ENCODE measurements at regions not wholly inside any gene's neighbourhood (a gene's known extent, or its start where the extent isn't known, plus 50 kb on each side); places are given as distances from the start of the nearest gene placed in this dataset.

GRCh38 chr11:29026286-29026685 lies 918.1 kb downstream of the METTL15 start:
- Mint-ChIP-seq H3K27ac (ENCODE audit: unreplicated experiment) (no peak overlapping the region), H3K4me3 (ENCODE audit: unreplicated experiment) (no peak overlapping the region), H3K36me3 (ENCODE audit: insufficient read depth, unreplicated experiment) (no peaks in the 10 kb centered on the region), H3K9me3 (ENCODE audit: unreplicated experiment) (peaks cover 19% of the 10 kb centered on the region), H3K4me1 (ENCODE audit: low read depth, unreplicated experiment) (no peaks in the 10 kb centered on the region), H3K27me3 (ENCODE audit: insufficient read depth, unreplicated experiment) (no peaks in the 10 kb centered on the region)
- Histone ChIP-seq H3K27me3 (replicated peaks; ENCODE audit: control insufficient read depth, insufficient read depth, low read length) (no peaks in the 10 kb centered on the region), H3K9me3 (peaks cover 17% of the 10 kb centered on the region), H3K36me3 (ENCODE audit: control insufficient read depth, insufficient read depth, low read length) (no peaks in the 10 kb centered on the region), H3K4me3 (ENCODE audit: low read depth, low read length) (no peak overlapping the region), H3K4me1 (no peaks in the 10 kb centered on the region)
- CTCF ChIA-PET, result no interaction called here
- POLR2A ChIA-PET, result no interaction called here
- no peak for DNase-seq
- intact Hi-C loops (cut with micrococcal nuclease; ENCODE audit: unreplicated experiment), result loop anchor here (10.0 kb wide), 1 partner anchor 309 kb away; no protein-coding TSS in a partner anchor
- no peak for TF ChIP-seq CTCF (IDR thresholded peaks at IDR 0.05; ENCODE audit: insufficient read depth in 1 of 2, low read depth in 1 of 2, low read length in 1 of 2, severe bottlenecking in 1 of 2, unreplicated experiment in 1 of 2)
- BruUV-seq (replicated peaks), result no TSS peak

GRCh38 chr11:29025001-29025400 lies 916.8 kb downstream of the METTL15 start:
- H3K36me3 ChIP-seq (ENCODE audit: control insufficient read depth, insufficient read depth, low read length), result no peaks in the 10 kb centered on the region
- H3K4me1 ChIP-seq, result no peaks in the 10 kb centered on the region
- Mint-ChIP-seq H3K27me3 (ENCODE audit: insufficient read depth, unreplicated experiment) (no peaks in the 10 kb centered on the region), H3K4me1 (ENCODE audit: low read depth, unreplicated experiment) (no peaks in the 10 kb centered on the region), H3K9me3 (ENCODE audit: unreplicated experiment) (peaks cover 19% of the 10 kb centered on the region), H3K4me3 (ENCODE audit: unreplicated experiment) (no peak overlapping the region), H3K27ac (ENCODE audit: unreplicated experiment) (no peak overlapping the region), H3K36me3 (ENCODE audit: insufficient read depth, unreplicated experiment) (no peaks in the 10 kb centered on the region)
- intact Hi-C loops (cut with micrococcal nuclease; ENCODE audit: unreplicated experiment), result loop anchor here (10.0 kb wide), 1 partner anchor 310 kb away; no protein-coding TSS in a partner anchor
- ChIA-PET POLR2A (no interaction called here), CTCF (no interaction called here)
- BruUV-seq (replicated peaks), result no TSS peak
- peaks cover 14% of the 10 kb centered on the region for H3K9me3 ChIP-seq
- TF ChIP-seq CTCF (IDR thresholded peaks at IDR 0.05; ENCODE audit: insufficient read depth in 1 of 2, low read depth in 1 of 2, low read length in 1 of 2, severe bottlenecking in 1 of 2, unreplicated experiment in 1 of 2), result no peak
- no peak for DNase-seq
- no peaks in the 10 kb centered on the region for H3K27me3 ChIP-seq (replicated peaks; ENCODE audit: control insufficient read depth, insufficient read depth, low read length)
- H3K4me3 ChIP-seq (ENCODE audit: low read depth, low read length), result no peak overlapping the region

- ChIA-PET POLR2A (no interaction called here), CTCF (no interaction called here)
- no peaks in the 10 kb centered on the region for H3K36me3 Mint-ChIP-seq (ENCODE audit: insufficient read depth, unreplicated experiment)
- peaks cover 17% of the 10 kb centered on the region for H3K9me3 Mint-ChIP-seq (ENCODE audit: unreplicated experiment)
- no peak for TF ChIP-seq CTCF (IDR thresholded peaks at IDR 0.05; ENCODE audit: insufficient read depth in 1 of 2, low read depth in 1 of 2, low read length in 1 of 2, severe bottlenecking in 1 of 2, unreplicated experiment in 1 of 2)
- no peaks in the 10 kb centered on the region for H3K4me1 ChIP-seq
- BruUV-seq (replicated peaks), result no TSS peak
- H3K4me1 Mint-ChIP-seq (ENCODE audit: low read depth, unreplicated experiment), result no peaks in the 10 kb centered on the region
- no peak overlapping the region for H3K27ac Mint-ChIP-seq (ENCODE audit: unreplicated experiment)
- intact Hi-C loops (cut with micrococcal nuclease; ENCODE audit: unreplicated experiment), result loop anchor here (5.0 to 10.0 kb wide), 2 partner anchors 310 to 1327 kb away; no protein-coding TSS in a partner anchor
- no peaks in the 10 kb centered on the region for H3K27me3 ChIP-seq (replicated peaks; ENCODE audit: control insufficient read depth, insufficient read depth, low read length)
- no peak overlapping the region for H3K4me3 ChIP-seq (ENCODE audit: low read depth, low read length)
- H3K36me3 ChIP-seq (ENCODE audit: control insufficient read depth, insufficient read depth, low read length), result no peaks in the 10 kb centered on the region
- DNase-seq, result no peak
- no peaks in the 10 kb centered on the region for H3K27me3 Mint-ChIP-seq (ENCODE audit: insufficient read depth, unreplicated experiment)
- peaks cover 9% of the 10 kb centered on the region for H3K9me3 ChIP-seq
- H3K4me3 Mint-ChIP-seq (ENCODE audit: unreplicated experiment), result no peak overlapping the region
Measured at GRCh38 chr11:29024386-29024785, 916.2 kb downstream of the METTL15 start.

All from Caco-2 (cell line).